Caco-2 (cell line): ENCODE measurements at regions not wholly inside any gene's neighbourhood (a gene's known extent, or its start where the extent isn't known, plus 50 kb on each side); places are given as distances from the start of the nearest gene placed in this dataset.

Experiments used
- BruUV-seq: library from RNA; stranded (reverse); fragments of 400-500 nt; replicated peaks from 2 replicates; lab custom pipeline; 2021; lab: Mats Ljungman, UMichigan
- CTCF ChIA-PET: fragments of 300-600 bp; sonication (Branson Sonifier 250); formaldehyde crosslinking; loops from one replicate; lab custom pipeline; 2022; ENCODE audit warnings: antibody characterized with exemption; lab: Charles Lee
- POLR2A ChIA-PET: fragments of 300-600 bp; sonication (Branson Sonifier 250); formaldehyde crosslinking; loops from one replicate; lab custom pipeline; 2022; ENCODE audit warnings: antibody characterized with exemption; lab: Charles Lee
- DNase-seq, 2 experiments: peaks; one replicate each; pipeline versions ENCODE4 v3.0.0 to v3.0.0-alpha.2; 2020 to 2022
- H3K27me3 ChIP-seq: replicated peaks from 2 replicates; pipeline ENCODE4 v1.6.0; 2011; ENCODE audit warnings: low read length; ENCODE audit not compliant: control insufficient read depth, insufficient read depth
- H3K36me3 ChIP-seq: 2 replicates; pipeline ENCODE4 v1.5.1; 2011; ENCODE audit warnings: low read length; ENCODE audit not compliant: control insufficient read depth, insufficient read depth
- H3K4me1 ChIP-seq: fragments of 250-450 bp; sonication (Bioruptor Pico); 2 replicates; pipeline ENCODE4 v1.5.1; 2020; ENCODE audit warnings: mild to moderate bottlenecking
- H3K4me3 ChIP-seq: 2 replicates; pipeline ENCODE4 v1.5.1; 2011; ENCODE audit warnings: low read depth, mild to moderate bottlenecking, control low read depth, low read length
- H3K9me3 ChIP-seq: fragments of 250-450 bp; sonication (Bioruptor Pico); 2 replicates; pipeline ENCODE4 v1.5.1; 2020; ENCODE audit warnings: mild to moderate bottlenecking, moderate library complexity
- H3K27ac Mint-ChIP-seq: one replicate; pipeline ENCODE4 v1.8.0; 2022; ENCODE audit warnings: mixed read lengths; ENCODE audit not compliant: unreplicated experiment
- H3K27me3 Mint-ChIP-seq: one replicate; pipeline ENCODE4 v1.8.0; 2022; ENCODE audit warnings: mixed read lengths; ENCODE audit not compliant: insufficient read depth, unreplicated experiment
- H3K36me3 Mint-ChIP-seq: one replicate; pipeline ENCODE4 v1.8.0; 2022; ENCODE audit warnings: mild to moderate bottlenecking, mixed read lengths; ENCODE audit not compliant: insufficient read depth, unreplicated experiment
- H3K4me1 Mint-ChIP-seq: one replicate; pipeline ENCODE4 v1.8.0; 2022; ENCODE audit warnings: low read depth, mixed read lengths; ENCODE audit not compliant: unreplicated experiment
- H3K4me3 Mint-ChIP-seq: one replicate; pipeline ENCODE4 v1.8.0; 2022; ENCODE audit warnings: mild to moderate bottlenecking, moderate library complexity, mixed read lengths; ENCODE audit not compliant: unreplicated experiment
- H3K9me3 Mint-ChIP-seq: one replicate; pipeline ENCODE4 v1.8.0; 2022; ENCODE audit warnings: mixed read lengths; ENCODE audit not compliant: unreplicated experiment
- intact Hi-C: fragments of 100-400 bp; cut with micrococcal nuclease; formaldehyde crosslinking; loops from one replicate; pipeline ENCODE4 v1.10.0; 2022; ENCODE audit not compliant: unreplicated experiment
- TF ChIP-seq, protein P1 (sequence below), 2 experiments: fragments of 200-600 bp in 1 of 2; IDR thresholded peaks; 1 replicate in 1 of 2; 2 replicates in 1 of 2; pipeline versions ENCODE4 v1.5.1 to v1.8.0; 2011 to 2022; ENCODE audit warnings: antibody characterized with exemption in 1 of 2, control low read depth in 1 of 2, inconsistent platforms in 1 of 2, low read depth in 1 of 2, low read length in 1 of 2, mild to moderate bottlenecking in 1 of 2, moderate library complexity in 1 of 2; ENCODE audit not compliant: insufficient read depth in 1 of 2, severe bottlenecking in 1 of 2, unreplicated experiment in 1 of 2

DNA sequence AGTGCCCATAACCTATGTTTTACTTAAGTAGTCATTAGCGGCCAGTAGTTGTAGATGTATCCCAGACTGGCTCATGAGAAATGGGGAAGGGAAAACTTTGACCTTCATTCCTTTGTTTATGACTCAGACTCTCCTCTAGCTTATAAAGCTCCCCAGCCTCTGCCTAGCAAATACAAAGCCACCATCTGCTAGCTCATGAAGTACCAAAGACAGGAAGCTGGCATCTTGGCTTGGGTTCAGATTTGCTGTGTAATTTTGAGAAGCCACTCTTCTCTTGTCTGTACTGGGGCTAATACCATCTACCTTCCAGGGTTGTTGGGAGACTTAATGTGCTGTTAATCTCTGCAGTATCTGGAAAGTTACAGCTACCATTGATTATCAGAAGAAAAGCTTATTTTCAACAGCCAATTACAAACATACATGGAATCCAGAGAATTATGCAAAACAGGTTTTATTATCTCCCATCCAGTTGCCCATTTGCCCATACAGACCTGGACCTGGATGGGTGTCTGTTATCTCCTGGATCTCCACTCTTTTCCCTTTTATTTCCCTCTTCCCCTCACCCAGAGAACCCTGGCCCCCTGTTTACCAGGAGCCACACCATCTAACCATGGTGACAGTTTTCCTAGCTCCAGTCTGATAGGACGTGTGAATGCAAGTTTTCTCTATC, 153.8 kb downstream of the SEMA6D start:
- CTCF ChIA-PET = no interaction called here
- Mint-ChIP-seq H3K4me3 (no peak overlapping the region), H3K27ac (no peak overlapping the region), H3K9me3 (peaks cover 9% of the 10 kb centered on the region), H3K27me3 (peaks cover 3% of the 10 kb centered on the region), H3K36me3 (no peaks in the 10 kb centered on the region), H3K4me1 (no peaks in the 10 kb centered on the region)
- TF ChIP-seq, protein P1, sequence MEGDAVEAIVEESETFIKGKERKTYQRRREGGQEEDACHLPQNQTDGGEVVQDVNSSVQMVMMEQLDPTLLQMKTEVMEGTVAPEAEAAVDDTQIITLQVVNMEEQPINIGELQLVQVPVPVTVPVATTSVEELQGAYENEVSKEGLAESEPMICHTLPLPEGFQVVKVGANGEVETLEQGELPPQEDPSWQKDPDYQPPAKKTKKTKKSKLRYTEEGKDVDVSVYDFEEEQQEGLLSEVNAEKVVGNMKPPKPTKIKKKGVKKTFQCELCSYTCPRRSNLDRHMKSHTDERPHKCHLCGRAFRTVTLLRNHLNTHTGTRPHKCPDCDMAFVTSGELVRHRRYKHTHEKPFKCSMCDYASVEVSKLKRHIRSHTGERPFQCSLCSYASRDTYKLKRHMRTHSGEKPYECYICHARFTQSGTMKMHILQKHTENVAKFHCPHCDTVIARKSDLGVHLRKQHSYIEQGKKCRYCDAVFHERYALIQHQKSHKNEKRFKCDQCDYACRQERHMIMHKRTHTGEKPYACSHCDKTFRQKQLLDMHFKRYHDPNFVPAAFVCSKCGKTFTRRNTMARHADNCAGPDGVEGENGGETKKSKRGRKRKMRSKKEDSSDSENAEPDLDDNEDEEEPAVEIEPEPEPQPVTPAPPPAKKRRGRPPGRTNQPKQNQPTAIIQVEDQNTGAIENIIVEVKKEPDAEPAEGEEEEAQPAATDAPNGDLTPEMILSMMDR (IDR thresholded peaks at IDR 0.05; ENCODE audit: insufficient read depth in 1 of 2, low read depth in 1 of 2, low read length in 1 of 2, severe bottlenecking in 1 of 2, unreplicated experiment in 1 of 2) = no peak
- H3K27me3 ChIP-seq = no peaks in the 10 kb centered on the region
- H3K4me1 ChIP-seq = no peaks in the 10 kb centered on the region
- no peaks in the 10 kb centered on the region for H3K36me3 ChIP-seq
- H3K9me3 ChIP-seq = no peaks in the 10 kb centered on the region
- intact Hi-C loops = no loop called here
- no peak overlapping the region for H3K4me3 ChIP-seq
- POLR2A ChIA-PET = no interaction called here
- DNase-seq = no peak
- no TSS peak for BruUV-seq

DNA sequence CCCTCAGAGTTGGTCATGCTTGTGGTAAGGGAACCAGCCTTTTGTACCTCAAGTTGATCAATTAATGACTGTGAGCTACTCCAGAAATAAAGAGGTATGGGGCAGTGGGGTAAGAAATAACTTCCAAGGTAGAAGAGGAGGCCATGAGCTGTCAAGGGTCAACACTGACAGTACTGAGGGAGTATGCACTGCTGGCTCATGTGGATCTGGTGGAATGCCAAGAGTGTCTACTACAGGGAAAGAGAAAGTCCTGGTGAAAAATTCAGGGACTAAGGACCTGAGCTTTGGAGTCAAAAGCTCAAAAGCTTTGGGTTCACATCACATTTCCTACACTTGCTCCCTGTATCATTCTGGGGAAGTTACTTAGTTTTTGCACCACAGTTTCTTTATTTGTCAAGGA, 154.9 kb downstream of the SEMA6D start:
- CTCF ChIA-PET = no interaction called here

DNA sequence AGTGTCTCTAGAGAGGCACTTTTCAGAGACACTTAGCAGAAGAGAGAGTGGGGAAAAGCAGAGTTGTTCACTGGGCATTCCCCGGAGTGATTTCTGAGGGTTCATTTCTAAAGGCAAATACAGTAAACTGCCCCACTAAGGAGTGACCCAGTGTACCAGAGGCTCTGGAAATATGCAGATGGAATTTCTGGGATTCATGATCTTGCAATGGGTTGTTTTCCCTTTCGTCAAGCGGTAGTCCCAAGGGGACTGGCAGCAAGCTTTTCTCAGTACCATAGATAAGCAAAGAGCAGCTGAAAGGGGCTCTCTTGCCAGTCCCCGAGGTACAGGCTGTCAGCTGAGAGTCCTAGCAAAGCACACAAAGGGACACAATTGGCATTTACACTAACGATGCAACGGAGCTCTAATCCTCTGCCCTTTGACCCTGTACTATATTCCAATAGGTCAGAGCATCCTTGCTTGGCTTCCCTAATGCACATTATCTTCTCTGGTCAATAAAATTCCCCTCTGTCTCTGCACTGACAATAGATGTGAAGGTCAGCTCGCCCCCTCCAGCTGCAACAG, 155.6 kb downstream of the SEMA6D start:
- peaks cover 3% of the 10 kb centered on the region for H3K27me3 Mint-ChIP-seq
- Histone ChIP-seq H3K27me3 (no peaks in the 10 kb centered on the region), H3K36me3 (no peaks in the 10 kb centered on the region), H3K4me1 (no peaks in the 10 kb centered on the region), H3K4me3 (no peak overlapping the region), H3K9me3 (no peaks in the 10 kb centered on the region)
- peaks cover 9% of the 10 kb centered on the region for H3K9me3 Mint-ChIP-seq
- no peak for DNase-seq
- H3K36me3 Mint-ChIP-seq = no peaks in the 10 kb centered on the region
- no peak overlapping the region for H3K27ac Mint-ChIP-seq
- TF ChIP-seq, protein P1 (IDR thresholded peaks at IDR 0.05; ENCODE audit: insufficient read depth in 1 of 2, low read depth in 1 of 2, low read length in 1 of 2, severe bottlenecking in 1 of 2, unreplicated experiment in 1 of 2) = no peak
- BruUV-seq = no TSS peak
- POLR2A ChIA-PET = no interaction called here
- H3K4me1 Mint-ChIP-seq = no peaks in the 10 kb centered on the region
- no peak overlapping the region for H3K4me3 Mint-ChIP-seq
- intact Hi-C loops = no loop called here
- CTCF ChIA-PET = no interaction called here

More for the DNA sequence above, 154.9 kb downstream of the SEMA6D start:
- Mint-ChIP-seq H3K4me1 (no peaks in the 10 kb centered on the region), H3K9me3 (peaks cover 9% of the 10 kb centered on the region), H3K36me3 (no peaks in the 10 kb centered on the region), H3K27me3 (peaks cover 3% of the 10 kb centered on the region), H3K4me3 (no peak overlapping the region), H3K27ac (no peak overlapping the region)
- H3K4me3 ChIP-seq = no peak overlapping the region
- TF ChIP-seq, protein P1 (IDR thresholded peaks at IDR 0.05; ENCODE audit: insufficient read depth in 1 of 2, low read depth in 1 of 2, low read length in 1 of 2, severe bottlenecking in 1 of 2, unreplicated experiment in 1 of 2) = no peak
- POLR2A ChIA-PET = no interaction called here
- no peak for DNase-seq
- BruUV-seq = no TSS peak
- H3K9me3 ChIP-seq = no peaks in the 10 kb centered on the region
- H3K36me3 ChIP-seq = no peaks in the 10 kb centered on the region
- H3K27me3 ChIP-seq = no peaks in the 10 kb centered on the region
- intact Hi-C loops = no loop called here
- no peaks in the 10 kb centered on the region for H3K4me1 ChIP-seq
